Kidney tubule cell (primary cell): ENCODE measurements at regions not wholly inside any gene's neighbourhood (a gene's known extent, or its start where the extent isn't known, plus 50 kb on each side); places are given as distances from the start of the nearest gene placed in this dataset.
"Not testable (repeated sequence)": the region's sequence is repeated elsewhere in the genome, so short reads cannot be mapped to it uniquely, and the experiment has no call there.

ENCODE experiments used
- DNase-seq: peaks from one replicate; pipeline ENCODE4 v3.0.0-alpha.2; 2018; ENCODE audit warnings: low spot score

DNA sequence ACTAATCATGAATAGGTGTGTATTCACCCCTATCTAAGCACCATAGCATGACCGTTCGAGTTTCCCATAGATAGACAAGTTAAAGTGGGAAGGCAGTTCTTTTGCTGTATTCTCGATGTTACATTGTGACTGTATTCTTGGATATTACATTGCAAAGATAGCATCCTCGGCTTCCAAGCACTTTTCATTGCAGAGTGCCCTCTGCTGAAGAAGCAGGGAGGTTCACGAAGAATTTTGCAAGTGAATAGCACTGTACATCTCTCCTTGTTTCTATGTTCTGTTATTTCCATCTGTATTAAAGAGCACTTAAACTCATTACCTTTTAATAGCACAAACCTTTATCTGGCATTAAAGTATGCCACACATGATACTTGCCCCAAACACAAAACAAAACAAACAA, 426.7 kb upstream of the ARX start:
- DNase-seq: peak; percentile 16

DNA sequence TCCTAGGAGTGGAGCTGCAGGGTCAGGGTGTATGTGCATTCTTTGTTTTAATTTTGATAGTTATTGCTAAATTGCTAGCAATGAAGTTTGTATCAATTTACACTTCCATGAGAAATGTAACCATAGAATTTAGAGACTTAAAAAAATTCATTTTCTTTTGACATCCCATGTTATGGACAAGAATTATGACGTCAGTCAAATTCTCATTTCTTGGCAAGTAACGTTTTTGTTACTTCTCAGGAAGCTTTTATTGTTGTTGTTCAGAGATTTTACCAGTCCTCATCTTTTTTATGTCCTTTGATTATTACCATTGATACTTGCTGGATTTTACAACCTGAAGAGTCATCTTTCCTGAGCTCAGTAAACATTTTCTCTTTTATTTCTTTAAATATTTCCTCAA, 417.5 kb upstream of the ARX start:
- no peak for DNase-seq

DNA sequence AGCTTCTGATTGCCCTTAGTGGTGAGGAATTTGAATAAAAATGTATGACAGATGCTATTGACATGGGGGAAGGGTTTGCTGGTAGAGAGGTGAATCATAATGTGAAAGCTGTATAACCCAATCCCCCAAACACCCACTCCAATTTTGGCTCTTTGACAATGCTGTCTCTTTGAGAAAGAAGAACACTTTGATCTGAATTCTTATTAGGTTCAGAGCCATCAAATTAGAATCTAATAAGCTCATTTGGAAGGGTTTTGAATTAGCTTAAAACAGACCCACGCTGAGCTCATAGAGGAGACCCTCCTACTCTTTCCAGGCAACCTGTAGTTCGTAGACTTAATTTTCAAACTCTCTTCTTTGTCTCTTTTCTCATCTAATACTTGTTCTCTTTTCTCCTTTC, 416.6 kb upstream of the ARX start:
- DNase-seq: no peak

DNA sequence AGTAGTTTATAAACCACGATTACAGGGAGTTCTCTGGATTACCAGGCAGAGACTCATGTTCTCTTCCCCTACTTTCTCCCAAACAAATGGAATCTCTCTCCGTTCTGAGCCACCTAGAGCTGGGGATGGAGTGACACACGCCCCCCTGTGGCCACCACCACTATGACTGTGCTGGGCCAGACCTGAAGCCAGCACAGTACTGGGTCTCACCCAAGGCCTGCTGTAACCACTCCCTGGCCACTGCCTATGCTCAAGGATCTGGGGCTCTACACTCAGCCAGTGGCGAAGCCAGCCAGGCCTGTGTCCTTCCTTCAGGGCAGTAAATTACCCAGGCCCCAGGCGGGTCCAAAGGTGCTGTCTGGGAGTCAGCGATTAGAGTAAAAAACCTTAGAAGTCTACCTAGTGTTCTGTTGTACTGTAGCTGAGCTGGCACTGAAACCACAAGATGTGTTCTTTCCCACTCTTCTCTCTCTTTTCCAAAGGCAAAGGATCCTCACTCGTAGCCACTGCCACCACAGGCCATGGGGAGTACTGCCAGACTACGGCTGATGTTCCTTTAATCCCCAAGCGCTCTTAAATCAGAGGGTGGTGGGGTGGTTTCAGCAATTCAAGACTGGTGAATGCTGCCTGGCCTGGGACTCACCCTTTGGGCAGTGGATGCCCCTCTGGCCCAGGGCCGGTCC, 412.2 kb upstream of the ARX start:
- DNase-seq: no peak

DNA sequence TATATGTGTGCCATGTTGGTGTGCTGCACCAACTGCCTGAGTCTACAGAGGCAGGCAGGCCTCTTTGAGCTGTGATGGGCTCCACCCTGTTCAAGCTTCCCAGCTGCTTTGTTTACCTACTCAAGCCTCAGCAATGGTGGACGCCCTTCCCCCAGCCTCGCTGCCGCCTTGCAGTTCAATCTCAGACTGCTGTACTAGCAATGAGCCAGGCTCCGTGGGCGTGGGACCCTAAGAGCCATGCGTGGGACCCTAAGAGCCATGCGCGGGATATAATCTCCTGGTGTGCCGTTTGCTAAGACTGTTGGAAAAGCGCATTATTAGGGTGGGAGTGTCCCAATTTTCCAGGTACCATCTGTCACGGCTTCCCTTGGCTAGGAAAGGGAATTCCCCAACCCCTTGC, 388.4 kb upstream of the ARX start:
- not testable (repeated sequence) for DNase-seq

DNA sequence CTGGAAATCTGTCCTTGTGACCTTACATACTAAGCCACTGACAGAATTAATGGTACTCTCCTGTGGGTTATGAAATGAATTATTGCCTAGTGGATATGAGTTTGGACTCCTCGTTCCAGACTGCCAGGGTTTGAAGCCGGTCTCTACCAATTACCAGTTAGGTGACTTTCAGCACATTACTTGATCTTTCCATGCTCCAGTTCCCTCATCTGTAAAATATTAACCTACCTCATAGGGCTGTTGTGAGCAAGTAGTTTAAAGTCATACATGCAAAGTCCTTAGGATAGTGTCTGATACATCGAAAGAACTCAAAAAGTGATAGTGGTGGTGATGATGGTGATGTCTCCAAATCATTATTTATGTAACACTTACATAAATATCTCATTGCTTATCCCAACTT, 373.5 kb upstream of the ARX start:
- DNase-seq: peak; percentile 52

DNA sequence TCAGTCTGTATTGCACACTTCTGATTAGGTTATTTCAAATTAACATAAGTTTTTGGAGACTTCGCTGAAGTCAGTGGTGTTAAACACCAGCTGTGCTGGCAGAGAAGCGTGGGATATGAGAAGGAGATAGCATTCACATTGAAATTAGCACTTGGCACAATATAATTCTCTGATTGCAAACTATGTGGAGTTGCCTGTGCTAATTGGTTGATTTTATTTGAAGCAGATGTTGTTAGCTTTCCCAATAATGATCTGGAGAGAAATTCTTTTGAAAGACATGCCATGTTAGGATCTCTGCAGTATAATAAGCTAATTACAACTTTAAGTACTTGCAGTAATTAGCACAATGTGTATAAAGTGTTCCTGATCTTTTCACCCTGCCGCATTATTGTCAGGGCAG, 367.4 kb upstream of the ARX start:
- no peak for DNase-seq

DNA sequence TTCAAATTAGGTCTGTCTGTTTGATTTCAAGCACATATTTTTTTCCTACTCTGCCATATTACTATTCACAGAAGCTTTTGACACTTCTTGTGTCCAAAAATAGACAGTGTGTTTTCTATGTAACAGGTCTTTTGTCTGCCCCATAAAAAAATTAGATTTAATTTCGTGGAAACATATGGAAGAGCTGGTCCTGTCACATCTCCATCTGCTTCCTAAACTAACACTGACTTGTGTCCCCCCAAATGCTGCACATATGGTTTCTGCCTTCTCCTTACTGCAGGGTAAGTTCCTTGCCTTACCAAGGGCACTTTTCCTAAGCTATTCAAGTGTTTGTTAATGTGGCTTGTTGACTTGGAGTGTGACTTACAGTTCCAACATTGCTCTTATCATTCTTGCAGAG, 340.7 kb upstream of the ARX start:
- no peak for DNase-seq

DNA sequence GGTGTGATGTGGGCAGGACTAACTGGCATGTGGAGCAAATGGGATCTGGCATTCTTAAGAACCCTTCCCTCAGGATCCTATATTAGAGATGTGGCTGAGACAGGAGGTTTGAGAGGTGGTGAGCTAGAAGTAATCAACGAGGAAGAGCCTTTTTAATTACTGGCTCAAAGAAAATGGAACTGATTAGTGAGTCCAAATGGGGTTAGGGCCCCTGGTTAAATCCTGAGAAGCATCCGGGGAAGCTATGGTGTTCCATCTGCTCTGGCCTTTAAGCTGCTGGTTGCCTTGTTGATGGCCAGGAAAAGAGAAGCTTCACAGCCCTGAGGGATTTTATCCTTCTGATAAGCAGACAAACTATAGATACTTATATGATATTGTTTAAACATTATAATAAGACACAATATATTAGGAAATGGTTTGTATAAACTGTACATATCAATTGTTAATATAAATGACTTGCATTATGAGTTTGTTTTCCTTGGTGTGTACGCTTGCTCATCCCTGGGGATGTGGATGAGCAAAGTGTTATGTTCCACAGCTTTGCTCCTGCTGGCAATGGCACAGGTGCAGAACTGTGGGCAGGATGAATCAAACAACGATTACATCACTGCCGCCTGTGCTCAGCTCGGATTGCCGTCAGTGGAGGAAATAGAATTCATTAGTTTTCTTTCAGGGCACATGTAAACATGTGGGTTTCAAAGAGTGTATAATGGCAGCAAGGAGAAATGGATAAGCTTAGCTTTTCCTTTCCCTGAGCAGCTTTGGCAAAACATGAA, 328.6 kb upstream of the ARX start:
- peak; percentile 62 for DNase-seq

DNA sequence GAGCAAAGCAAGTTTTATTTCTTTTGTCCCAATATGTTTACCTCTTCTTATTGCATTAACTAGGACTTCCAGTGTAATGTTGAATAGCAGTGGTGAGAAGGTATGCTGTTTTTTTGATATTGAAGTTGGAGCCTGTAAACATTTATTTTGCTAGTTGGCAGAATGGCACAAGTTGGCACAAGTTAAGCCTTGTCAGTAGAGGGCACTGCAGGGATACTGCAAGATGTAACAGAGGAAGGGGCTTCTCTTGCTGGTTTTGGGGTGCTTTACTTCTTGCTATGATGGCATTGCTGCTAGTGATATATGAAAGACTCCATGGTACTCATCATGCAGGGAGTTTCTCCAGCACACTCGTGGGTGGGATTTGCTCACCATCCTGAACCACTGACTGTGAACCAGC, 327.3 kb upstream of the ARX start:
- DNase-seq: no peak

DNA sequence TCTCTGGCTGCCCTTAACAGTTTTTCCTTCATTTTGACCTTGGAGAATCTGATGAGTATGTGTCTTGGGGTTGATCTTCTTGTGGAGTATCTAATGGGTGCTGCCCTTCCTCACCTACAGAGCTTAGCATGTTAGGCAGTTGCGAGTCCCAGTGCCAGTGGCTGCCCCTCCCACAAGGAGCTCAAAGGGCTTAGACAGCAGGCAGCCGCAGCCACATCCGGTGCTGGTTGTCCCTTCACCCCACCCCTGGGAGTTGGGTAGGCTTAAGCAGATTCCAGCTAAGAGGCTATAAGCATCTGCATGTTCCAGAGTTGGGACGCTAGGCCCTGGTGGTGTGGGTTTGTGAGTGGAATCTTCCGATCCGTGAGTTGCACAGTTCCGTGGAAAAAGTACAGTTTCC, 322.1 kb upstream of the ARX start:
- DNase-seq: no peak

DNA sequence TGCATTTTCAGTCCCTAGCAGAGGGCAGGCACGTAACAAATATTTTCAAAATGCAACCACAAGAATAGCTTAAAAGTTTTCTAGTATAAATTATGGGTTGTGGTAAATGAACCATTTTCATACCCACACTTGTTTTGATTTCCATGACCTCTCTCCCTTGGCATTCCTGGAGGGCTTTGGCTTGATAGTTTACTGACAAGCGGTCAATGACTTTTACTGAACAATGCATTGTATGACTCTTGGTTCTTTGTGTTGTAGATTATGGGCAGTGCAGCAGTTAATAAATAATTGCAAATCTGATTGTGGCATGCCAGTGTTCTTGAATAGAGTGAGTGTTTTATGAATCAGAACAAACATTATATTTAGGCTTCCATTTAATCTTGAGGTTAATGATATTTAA, 285.2 kb upstream of the ARX start:
- peak; percentile 81 for DNase-seq

DNA sequence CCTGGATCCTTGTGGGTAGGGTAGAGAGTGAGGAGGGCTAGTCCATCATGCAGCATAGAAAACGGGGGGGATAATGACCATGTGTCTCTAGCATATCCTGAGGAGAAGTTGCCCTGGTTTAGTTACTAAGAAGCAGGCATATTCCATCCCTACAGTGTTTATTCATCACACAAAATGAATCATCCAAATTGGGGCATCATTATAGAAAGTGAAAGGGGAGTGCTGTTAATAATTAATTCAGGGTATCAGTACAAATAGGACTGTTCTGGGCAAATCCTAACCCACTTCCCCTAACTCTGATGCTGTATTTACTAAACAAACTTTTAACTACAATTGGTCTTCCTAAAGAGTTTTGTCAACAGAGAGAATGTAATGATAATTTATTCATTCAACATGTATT, 281.1 kb upstream of the ARX start:
- peak; percentile 69 for DNase-seq

DNA sequence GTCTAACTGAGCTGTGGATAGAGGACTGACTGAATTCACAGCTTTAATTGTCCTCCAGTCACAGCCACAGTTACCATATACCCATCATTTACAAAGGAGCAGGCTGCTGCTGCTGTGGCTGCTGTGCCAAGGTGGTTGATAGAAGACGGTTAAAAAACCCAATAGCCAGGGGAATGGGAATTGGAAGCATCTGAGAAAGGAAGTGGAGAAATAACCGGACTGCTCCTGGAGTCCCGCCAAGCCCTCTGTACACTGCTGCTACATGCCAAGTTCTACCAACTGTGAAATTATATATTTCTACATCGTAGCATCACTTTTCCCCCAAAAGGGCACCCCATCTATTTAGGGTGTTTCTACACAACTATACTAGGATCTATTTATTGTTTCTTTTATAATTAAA, 279.7 kb upstream of the ARX start:
- DNase-seq: peak; percentile 29

DNA sequence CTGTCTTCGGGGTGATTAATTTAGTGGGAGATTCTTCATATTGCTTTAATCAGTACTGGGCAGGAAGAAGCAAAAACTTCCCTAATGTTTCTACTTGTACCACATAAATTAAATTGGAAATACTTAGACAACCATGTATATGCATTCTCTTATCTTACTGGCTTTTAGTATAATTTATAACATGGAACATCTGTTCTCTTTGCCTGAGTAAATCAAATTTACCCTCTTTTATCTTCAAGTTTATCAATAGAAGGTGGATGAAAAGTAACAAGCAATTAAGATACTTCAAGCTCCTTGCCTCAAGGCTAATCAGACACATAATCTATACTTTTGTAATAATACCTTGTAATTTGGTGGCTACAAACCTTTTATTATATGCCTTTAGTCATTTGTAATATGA, 274.4 kb upstream of the ARX start:
- no peak for DNase-seq

DNA sequence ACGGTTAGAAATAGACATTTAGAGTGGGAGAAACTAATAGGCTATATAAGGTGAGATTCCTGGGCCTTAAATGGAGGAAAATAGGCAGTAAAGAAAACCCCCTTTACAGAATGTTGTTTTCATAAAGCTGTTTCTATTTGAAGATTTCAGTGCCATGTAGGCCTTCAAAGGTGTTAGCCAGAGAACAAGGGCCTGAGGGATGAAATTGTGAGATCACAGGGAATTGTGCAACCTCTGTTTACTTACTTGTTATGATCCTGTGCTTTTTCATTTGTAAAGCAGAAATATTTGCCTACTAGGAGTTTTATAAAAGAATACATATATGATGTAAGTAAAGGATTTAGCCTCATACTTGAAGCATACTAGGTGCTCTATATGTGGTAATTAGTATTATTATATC, 272.9 kb upstream of the ARX start:
- no peak for DNase-seq

DNA sequence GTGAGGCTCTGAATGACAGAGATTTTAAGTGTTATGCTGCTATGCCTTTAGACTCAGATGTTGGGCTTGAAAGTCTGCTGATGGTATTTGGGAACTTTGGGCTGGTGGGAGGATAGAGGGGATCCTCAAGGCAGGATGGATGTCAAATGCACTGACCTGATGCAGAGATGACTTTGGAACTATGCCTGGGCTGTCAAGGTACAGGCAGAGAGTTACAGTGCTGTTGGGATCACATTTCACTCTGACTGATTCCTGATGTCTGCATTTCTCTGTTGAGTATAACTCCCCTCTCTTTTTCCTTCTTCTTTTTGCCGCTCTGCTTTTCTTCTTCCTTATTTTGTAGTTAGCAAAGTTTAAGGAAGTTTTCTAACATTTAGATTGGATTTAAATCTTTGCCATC, 271.8 kb upstream of the ARX start:
- DNase-seq: no peak

DNA sequence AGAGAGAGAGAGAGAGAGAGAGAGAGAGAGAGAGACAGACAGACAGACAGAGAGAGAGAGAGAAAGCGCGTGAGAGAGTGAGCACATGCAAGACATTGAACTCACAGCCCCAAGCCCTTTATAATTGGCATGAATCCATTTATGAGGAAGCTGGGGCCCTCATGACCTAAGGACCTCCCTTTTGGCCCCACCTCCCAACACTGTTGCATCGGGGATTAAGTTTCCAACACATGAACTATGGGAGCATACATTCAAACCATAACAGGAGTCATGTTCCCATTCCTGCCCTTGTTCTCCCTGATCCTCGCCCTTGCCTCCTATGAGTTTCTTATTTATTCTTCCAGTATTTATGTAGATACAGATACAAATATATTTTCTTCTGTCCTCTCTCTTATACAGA, 269.8 kb upstream of the ARX start:
- no peak for DNase-seq

DNA sequence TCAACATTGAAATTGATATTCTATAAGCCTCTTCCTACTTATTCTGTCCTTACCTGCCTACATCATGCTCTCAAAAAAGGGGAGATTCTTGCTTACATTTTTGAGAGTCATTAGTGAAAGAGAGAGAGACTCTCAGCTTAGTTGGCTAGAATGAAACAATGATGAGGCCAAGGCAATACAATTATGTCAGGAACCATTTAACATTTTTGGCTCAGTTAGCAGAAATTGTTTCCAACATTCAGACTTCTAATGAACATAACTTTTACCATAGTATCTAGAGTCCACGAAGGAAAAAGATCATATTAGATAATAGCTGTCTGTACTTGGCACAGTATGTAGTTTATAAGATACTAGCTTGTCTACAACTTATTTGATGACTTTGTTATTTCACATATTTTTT, 263.7 kb upstream of the ARX start:
- DNase-seq: no peak

DNA sequence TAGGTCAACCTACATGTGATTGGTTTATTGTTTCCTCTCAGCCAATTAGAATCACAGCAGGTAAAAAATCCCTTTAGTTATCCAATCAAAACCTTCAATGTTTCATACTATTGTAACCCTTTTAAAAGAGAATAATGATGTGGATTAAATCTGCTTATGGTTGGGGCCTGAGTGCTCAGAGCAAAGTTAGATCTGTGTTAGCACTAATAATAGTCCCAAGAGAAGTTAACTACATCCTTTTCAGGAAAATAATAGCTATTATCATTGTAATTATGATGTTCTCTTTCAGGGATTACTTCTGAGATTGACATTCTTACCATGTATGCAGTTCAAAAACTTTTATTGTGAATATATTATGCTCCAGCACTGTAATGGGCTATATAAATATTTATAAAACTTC, 262.6 kb upstream of the ARX start:
- no peak for DNase-seq

DNA sequence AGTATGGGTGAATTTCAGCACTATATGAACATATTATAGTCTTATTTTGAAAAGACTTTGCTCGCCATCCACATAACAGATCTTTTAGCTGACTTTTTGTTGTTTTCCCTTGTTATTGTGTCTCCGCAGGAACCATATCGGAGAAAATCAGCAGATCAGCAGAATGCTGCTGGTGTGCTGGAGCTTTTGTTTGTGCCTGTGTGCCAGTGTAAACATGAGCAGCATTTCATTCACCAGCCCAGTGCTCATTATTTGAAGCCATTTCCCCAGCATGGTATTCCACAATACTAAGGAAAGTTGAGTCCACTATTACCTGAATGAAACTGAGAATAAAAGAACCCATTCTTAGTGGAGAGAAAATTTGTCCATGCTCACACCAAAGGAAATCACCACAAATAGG, 261.8 kb upstream of the ARX start:
- DNase-seq: no peak

DNA sequence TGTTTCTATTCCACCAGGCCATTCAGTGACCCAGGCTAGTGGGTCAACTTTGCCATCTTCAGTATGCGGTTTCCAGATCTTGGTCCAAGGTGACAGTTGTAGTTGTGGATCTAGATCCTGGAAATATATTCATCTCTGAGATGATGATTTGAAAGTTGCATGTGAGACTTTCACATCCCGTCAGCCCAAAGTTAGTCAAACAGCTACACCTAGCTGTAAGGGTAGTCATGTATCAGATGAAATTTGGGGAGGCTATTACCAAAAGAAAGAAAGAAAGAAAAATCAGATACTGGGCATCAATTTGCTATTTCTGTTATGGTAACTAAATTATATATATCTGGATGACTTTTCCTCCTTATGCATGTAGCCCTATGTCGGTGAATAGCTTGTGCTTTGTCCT, 259.4 kb upstream of the ARX start:
- DNase-seq: no peak

DNA sequence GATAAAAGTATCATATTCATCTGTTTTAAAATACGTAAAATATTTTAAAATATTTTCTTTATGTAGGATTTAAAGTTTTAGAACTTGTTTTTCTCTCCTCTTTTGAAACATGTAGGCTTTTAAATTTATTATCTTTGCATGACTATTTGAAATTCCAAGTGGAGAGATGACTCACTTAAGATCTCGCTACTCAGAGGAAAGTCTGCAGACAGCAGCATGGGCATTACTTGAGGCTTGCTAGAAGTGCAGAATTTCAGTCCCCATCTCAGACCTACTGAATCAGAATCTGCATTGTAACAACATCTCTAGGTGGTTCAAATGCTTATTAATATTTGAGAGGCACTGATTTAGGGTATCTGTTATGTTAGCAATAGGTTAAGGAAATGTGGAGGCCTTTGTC, 225.7 kb upstream of the ARX start:
- DNase-seq: peak; percentile 18

DNA sequence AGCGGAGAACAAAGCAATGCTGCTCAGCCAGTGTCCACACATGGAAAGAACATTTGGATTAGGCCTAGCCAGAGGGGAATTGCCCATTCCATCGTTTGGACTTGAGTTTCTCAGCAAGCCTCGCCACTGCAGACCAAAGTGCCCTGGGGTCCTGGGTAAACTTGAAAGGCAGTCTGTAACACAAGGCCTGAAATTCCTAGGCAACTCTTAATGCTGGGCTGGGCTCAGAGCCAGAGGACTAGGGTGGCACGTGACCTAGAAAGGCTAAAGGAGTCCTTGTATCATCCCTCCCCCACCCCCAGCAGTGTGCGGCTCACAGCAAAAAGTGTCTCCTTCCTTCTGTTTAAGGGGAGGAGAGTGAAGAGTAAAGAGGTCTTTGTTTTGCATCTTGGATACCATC, 210.4 kb upstream of the ARX start:
- no peak for DNase-seq
